ENCODE measurements at regions not wholly inside any gene's neighbourhood (a gene's known extent, or its start where the extent isn't known, plus 50 kb on each side); places are given as distances from the start of the nearest gene placed in this dataset.

DNA sequence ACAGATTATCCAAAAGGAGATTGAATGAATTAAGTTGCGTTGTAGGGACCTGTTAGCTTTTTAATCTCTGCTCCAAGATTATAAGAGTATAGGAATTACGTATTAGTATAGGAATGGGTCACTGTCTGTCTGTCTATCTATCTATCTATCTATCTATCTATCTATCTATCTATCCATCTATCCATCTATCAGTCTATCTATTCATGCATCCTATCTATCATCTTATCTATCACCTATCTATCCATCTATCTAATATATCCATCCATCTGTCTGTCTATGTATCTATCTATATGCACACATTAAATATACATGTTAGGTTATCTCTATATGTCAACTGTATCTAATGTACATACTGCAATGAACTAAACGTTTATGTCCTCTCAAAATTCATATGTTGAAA, 255.8 kb downstream of the LPIN1 start:
- TF ChIP-seq POLR2A (IDR thresholded peaks at IDR 0.05; ENCODE audit: low read depth, low read length): no peak
- TF ChIP-seq POLR2AphosphoS5 (IDR thresholded peaks at IDR 0.05; ENCODE audit: low read depth, low read length): no peak
- no peak for TF ChIP-seq TAF1 (IDR thresholded peaks at IDR 0.05; ENCODE audit: borderline replicate concordance, low read depth, low read length)
